ENCODE measurements at regions not wholly inside any gene's neighbourhood (a gene's known extent, or its start where the extent isn't known, plus 50 kb on each side); places are given as distances from the start of the nearest gene placed in this dataset.

GRCh38 chr2:104092886-104093285 is 761.0 kb upstream of the POU3F3 start:
- no peak for DNase-seq
- no peak for TF ChIP-seq POLR2A (IDR thresholded peaks at IDR 0.05)
- no peak for TF ChIP-seq CTCF (IDR thresholded peaks at IDR 0.05 in 8 of 11, conservative IDR thresholded peaks at IDR 0.05 in 3 of 11)
- TF ChIP-seq POLR2AphosphoS5 (IDR thresholded peaks at IDR 0.05) = no peak
- intact Hi-C loops (cut with DNase I; ENCODE audit: low total_unique reads) = no loop called here
- Histone ChIP-seq H3K27me3 (replicated peaks in 1 of 7) (no peaks in the 10 kb centered on the region), H3K27ac (no peak overlapping the region), H3K4me3 (no peak overlapping the region), H3K36me3 (no peaks in the 10 kb centered on the region), H3K9me3 (peaks cover 0 to 30% (median 8%) of the 10 kb centered on the region in 8 donors), H3K4me1 (no peaks in the 10 kb centered on the region)
- WGBS, 5 donors = 86 to 96% (median 90%) methylated on average over 6 of the region's 6 CpGs

DNA sequence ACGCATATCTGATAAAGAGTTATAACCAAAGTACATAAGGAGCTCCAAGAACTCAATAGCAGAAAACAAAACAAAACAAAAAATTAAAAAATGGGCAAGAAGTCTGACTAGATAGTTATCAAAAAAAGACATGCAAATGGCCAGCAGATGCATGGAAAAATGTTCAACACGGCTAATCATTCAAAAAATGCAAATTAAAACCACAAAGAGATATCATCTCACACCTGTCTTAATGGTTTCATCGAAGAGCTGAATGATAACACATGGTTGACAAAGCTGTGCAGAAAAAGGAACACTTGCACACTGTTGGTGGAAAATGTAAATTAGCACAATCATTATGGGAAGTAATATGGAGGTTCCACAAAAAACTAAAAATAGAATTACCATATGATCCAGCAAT is 751.3 kb upstream of the POU3F3 start:
- Histone ChIP-seq H3K9me3 (peaks cover 0 to 6% (median 0%) of the 10 kb centered on the region in 8 donors), H3K27me3 (replicated peaks in 1 of 7) (no peaks in the 10 kb centered on the region), H3K27ac (no peak overlapping the region), H3K36me3 (no peaks in the 10 kb centered on the region), H3K4me1 (no peaks in the 10 kb centered on the region), H3K4me3 (no peak overlapping the region)
- DNase-seq = no peak
- WGBS, 5 donors = 63 to 77% (median 68%) methylated on average over 3 of the region's 3 CpGs
- intact Hi-C loops (cut with DNase I; ENCODE audit: low total_unique reads) = no loop called here
- TF ChIP-seq CTCF (IDR thresholded peaks at IDR 0.05 in 8 of 11, conservative IDR thresholded peaks at IDR 0.05 in 3 of 11) (no peak), POLR2AphosphoS5 (IDR thresholded peaks at IDR 0.05) (no peak), POLR2A (IDR thresholded peaks at IDR 0.05) (no peak)

DNA sequence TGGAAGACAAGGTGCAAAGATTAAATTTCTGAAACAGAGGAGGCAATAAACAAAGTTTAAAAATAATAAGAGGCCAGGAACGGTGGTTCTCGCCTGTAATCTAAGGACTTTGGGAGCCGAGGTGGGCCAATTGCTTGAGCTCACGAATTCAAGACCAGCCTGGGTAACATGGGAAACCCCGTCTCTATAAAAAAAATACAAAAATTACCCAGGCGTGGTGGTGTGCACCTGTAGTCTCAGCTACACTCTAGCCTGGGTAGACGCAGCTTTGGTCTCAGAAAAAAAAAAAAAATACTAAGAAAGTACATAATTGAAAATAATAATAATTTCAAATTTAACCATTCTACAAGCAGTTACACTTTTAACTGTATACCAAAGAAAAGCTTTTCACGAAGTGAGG is 744.6 kb upstream of the POU3F3 start:
- no peak overlapping the region for H3K27ac ChIP-seq
- no peaks in the 10 kb centered on the region for H3K4me1 ChIP-seq
- TF ChIP-seq POLR2AphosphoS5 (IDR thresholded peaks at IDR 0.05) (no peak), CTCF (IDR thresholded peaks at IDR 0.05 in 8 of 11, conservative IDR thresholded peaks at IDR 0.05 in 3 of 11) (no peak), POLR2A (IDR thresholded peaks at IDR 0.05) (no peak)
- peaks cover 0 to 7% (median 0%) of the 10 kb centered on the region in 8 donors for H3K9me3 ChIP-seq
- intact Hi-C loops (cut with DNase I; ENCODE audit: low total_unique reads) = no loop called here
- WGBS, 5 donors = 72 to 77% (median 75%) methylated on average over 8 of the region's 8 CpGs
- no peak overlapping the region for H3K4me3 ChIP-seq
- no peak for DNase-seq
- H3K27me3 ChIP-seq (replicated peaks in 1 of 7) = no peaks in the 10 kb centered on the region
- no peaks in the 10 kb centered on the region for H3K36me3 ChIP-seq

GRCh38 chr2:104118889-104119288 is 735.0 kb upstream of the POU3F3 start:
- Histone ChIP-seq H3K4me1 (no peaks in the 10 kb centered on the region), H3K27me3 (replicated peaks in 1 of 7) (no peaks in the 10 kb centered on the region), H3K4me3 (no peak overlapping the region), H3K36me3 (no peaks in the 10 kb centered on the region), H3K9me3 (no peaks in the 10 kb centered on the region), H3K27ac (no peak overlapping the region)
- TF ChIP-seq CTCF (IDR thresholded peaks at IDR 0.05 in 8 of 11, conservative IDR thresholded peaks at IDR 0.05 in 3 of 11) (no peak), POLR2A (IDR thresholded peaks at IDR 0.05) (no peak), POLR2AphosphoS5 (IDR thresholded peaks at IDR 0.05) (no peak)
- 67 to 82% (median 69%) methylated on average over 2 of the region's 2 CpGs for WGBS, 5 donors
- intact Hi-C loops (cut with DNase I; ENCODE audit: low total_unique reads) = no loop called here
- no peak for DNase-seq

All from spleen (tissue), 11 donors.